Colonic mucosa (tissue), 4 donors: ENCODE measurements at regions not wholly inside any gene's neighbourhood (a gene's known extent, or its start where the extent isn't known, plus 50 kb on each side); places are given as distances from the start of the nearest gene placed in this dataset.

ENCODE experiments used
- DNase-seq: peaks from one replicate; pipeline ENCODE4 v3.0.0-alpha.2; 2020
- H3K27ac ChIP-seq: fragments of 200-600 bp; one replicate; pipeline ENCODE4 v1.8.0; 2021
- H3K27me3 ChIP-seq: fragments of 200-600 bp; one replicate; pipeline ENCODE4 v1.8.0; 2021
- H3K36me3 ChIP-seq: fragments of 200-600 bp; one replicate; pipeline ENCODE4 v1.8.0; 2021
- H3K4me1 ChIP-seq: fragments of 200-600 bp; one replicate; pipeline ENCODE4 v1.8.0; 2021; ENCODE audit warnings: mild to moderate bottlenecking
- H3K4me3 ChIP-seq: fragments of 200-600 bp; one replicate; pipeline ENCODE4 v1.8.0; 2021
- H3K9ac ChIP-seq, 2 donors: one replicate each; pipeline ENCODE4 v1.7.0; 2013; ENCODE audit warnings: control low read depth in 2 of 2, low read depth in 2 of 2, low read length in 2 of 2
- H3K9me3 ChIP-seq: fragments of 200-600 bp; one replicate; pipeline ENCODE4 v1.8.0; 2021
- intact Hi-C: fragments of 100-400 bp; cut with DNase I; formaldehyde crosslinking; loops from one replicate; pipeline ENCODE4 v1.14.1; 2022
- TF ChIP-seq, protein P1 (sequence below): fragments of 200-600 bp; IDR thresholded peaks from one replicate; pipeline ENCODE4 v1.8.0; 2022; ENCODE audit warnings: antibody characterized with exemption, mild to moderate bottlenecking
- donor health status: healthy.
- donor health status: DM: no; HTN: no; CAD: no.
- donor health status: DM: no; HTN: no; CAD: no.

DNA sequence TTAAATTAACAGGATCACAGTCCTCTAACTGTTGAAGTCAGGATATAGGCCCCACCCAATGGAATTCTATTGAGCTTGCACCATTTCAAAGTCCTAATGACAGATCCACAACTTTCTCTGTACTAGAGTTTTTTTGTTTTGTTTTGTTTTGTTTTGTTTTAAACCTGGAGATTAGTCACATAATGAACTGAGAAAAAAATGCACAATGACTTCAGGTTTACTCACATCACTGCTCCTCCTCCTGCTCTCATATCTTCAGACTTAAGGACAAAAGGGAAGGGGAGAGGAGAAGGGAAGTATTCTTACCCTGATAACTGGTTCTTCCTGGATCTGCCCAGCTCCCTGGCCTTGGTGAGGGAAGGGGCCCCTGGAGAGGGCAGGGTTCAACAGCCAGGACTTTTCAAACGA lies 208.2 kb upstream of the EPHA4 start:
- no peak overlapping the region for H3K27ac ChIP-seq
- H3K4me1 ChIP-seq = no peaks in the 10 kb centered on the region
- H3K4me3 ChIP-seq = no peak overlapping the region
- TF ChIP-seq, protein P1, sequence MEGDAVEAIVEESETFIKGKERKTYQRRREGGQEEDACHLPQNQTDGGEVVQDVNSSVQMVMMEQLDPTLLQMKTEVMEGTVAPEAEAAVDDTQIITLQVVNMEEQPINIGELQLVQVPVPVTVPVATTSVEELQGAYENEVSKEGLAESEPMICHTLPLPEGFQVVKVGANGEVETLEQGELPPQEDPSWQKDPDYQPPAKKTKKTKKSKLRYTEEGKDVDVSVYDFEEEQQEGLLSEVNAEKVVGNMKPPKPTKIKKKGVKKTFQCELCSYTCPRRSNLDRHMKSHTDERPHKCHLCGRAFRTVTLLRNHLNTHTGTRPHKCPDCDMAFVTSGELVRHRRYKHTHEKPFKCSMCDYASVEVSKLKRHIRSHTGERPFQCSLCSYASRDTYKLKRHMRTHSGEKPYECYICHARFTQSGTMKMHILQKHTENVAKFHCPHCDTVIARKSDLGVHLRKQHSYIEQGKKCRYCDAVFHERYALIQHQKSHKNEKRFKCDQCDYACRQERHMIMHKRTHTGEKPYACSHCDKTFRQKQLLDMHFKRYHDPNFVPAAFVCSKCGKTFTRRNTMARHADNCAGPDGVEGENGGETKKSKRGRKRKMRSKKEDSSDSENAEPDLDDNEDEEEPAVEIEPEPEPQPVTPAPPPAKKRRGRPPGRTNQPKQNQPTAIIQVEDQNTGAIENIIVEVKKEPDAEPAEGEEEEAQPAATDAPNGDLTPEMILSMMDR = no peak
- no peak overlapping the region for H3K9ac ChIP-seq
- no peaks in the 10 kb centered on the region for H3K9me3 ChIP-seq
- H3K36me3 ChIP-seq = no peaks in the 10 kb centered on the region
- intact Hi-C loops = no loop called here
- H3K27me3 ChIP-seq = no peaks in the 10 kb centered on the region
- no peak for DNase-seq

DNA sequence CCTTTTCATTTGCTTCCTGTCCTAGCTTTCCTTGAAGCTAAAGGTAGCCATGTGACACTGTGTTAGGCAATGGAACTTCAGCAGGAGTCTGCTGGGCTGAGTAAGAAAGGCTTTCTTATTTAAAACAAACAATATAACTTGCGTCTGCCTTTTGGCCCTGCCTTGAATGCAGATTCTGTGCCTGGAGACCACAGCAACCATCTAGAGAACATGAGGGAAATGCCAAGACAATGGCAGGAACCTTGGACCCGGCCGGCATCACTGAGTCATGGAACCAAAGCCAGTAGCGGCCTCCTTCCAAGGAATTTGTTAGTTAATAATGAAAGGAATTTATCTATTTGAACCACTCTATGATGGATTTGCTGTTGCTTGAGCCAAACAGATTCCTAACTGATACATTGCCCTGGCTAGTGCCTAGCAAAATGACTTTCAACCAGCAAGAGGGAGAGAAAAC lies 207.5 kb upstream of the EPHA4 start:
- Histone ChIP-seq H3K4me3 (no peak overlapping the region), H3K9ac (no peak overlapping the region), H3K9me3 (no peaks in the 10 kb centered on the region), H3K27ac (no peak overlapping the region), H3K27me3 (no peaks in the 10 kb centered on the region), H3K4me1 (no peaks in the 10 kb centered on the region), H3K36me3 (no peaks in the 10 kb centered on the region)
- intact Hi-C loops = no loop called here
- no peak for DNase-seq
- TF ChIP-seq, protein P1 = no peak

DNA sequence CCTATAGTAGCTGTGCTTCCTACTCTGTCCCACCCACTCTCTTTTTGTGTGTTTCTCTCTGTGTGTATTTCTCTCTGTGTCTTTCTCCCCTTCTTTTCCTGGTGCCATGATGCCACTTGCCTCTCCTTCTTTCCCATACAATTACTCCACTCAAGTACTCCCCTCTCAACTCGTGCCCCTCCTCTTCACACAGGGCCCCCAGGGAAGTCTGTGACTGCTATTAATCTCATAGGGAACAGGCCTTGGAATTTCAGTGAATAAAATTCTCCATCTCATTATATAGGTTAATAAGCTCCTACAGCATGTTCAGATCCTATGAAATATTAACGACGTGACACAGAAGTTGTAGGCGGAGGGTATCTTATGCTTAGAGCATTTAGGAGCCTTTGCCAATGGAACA lies 205.9 kb upstream of the EPHA4 start:
- Histone ChIP-seq H3K36me3 (no peaks in the 10 kb centered on the region), H3K4me3 (no peak overlapping the region), H3K9me3 (no peaks in the 10 kb centered on the region), H3K27ac (no peak overlapping the region), H3K9ac (no peak overlapping the region), H3K27me3 (no peaks in the 10 kb centered on the region), H3K4me1 (no peaks in the 10 kb centered on the region)
- intact Hi-C loops = no loop called here
- TF ChIP-seq, protein P1 = no peak
- DNase-seq = no peak

DNA sequence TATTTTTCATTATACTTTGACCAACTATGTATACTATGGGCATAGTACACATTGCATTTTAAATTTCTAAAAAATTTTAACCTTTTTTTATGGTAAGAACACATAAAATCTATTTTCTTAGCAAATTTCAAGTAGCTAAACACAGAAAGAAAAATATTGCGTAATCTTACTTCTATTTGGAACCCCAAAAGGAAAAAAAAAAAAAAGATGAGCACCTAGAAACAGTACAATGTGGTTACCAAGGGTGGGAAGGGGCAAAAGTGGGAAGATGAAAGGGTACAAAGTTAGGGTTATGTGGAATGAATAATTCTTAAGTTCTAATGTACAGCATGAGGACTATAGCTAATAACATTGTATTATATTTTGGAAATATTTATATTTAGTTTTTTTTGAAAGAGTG lies 205.0 kb upstream of the EPHA4 start:
- Histone ChIP-seq H3K27ac (no peak overlapping the region), H3K4me1 (no peaks in the 10 kb centered on the region), H3K36me3 (no peaks in the 10 kb centered on the region), H3K9me3 (no peaks in the 10 kb centered on the region), H3K4me3 (no peak overlapping the region), H3K27me3 (no peaks in the 10 kb centered on the region), H3K9ac (no peak overlapping the region)
- no peak for DNase-seq
- TF ChIP-seq, protein P1 = no peak
- intact Hi-C loops = no loop called here

DNA sequence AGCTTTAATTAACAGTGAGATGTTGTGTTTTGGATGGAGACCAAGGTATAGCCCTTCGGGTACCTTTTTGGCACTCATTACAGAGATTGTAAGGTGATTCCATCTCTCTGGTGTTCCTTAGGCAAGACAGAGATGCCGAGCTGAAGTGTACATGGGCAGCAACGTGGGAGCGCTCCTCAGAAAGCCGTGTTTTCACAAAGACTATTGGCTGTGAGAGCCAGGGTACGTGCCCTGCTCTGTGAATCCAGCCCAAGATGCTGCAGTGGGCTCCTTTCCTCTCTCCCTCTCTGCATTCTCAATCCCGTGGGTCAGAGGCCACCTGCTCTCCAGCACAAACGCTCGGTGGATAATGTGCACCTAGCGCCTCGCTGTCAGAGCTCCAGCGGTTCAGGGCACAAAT lies 203.0 kb upstream of the EPHA4 start:
- Histone ChIP-seq H3K27me3 (no peaks in the 10 kb centered on the region), H3K9ac (no peak overlapping the region), H3K36me3 (no peaks in the 10 kb centered on the region), H3K4me1 (no peaks in the 10 kb centered on the region), H3K27ac (no peak overlapping the region), H3K9me3 (no peaks in the 10 kb centered on the region), H3K4me3 (no peak overlapping the region)
- no peak for DNase-seq
- intact Hi-C loops = no loop called here
- TF ChIP-seq, protein P1 = no peak

DNA sequence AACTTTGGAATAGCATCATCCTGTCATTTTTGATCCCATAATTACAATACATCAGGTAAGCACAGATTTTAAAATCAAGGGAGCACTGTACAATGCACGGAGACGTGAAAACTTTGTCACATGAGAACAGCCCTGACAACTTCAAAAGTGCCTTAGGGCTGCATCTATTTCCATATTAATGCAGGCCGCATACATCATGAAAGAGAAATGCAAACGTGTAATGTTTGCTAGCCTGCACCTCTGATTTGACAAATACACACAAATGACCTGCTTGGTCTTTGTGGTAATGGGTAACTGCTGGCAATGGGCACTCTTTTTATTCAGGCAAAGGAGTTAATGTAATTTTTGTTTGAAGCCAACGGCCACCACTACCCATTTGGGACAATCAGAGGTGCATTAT lies 202.0 kb upstream of the EPHA4 start:
- intact Hi-C loops = no loop called here
- no peak for DNase-seq
- no peak overlapping the region for H3K27ac ChIP-seq
- no peak overlapping the region for H3K4me3 ChIP-seq
- H3K27me3 ChIP-seq = no peaks in the 10 kb centered on the region
- TF ChIP-seq, protein P1 = no peak
- no peaks in the 10 kb centered on the region for H3K36me3 ChIP-seq
- H3K4me1 ChIP-seq = no peaks in the 10 kb centered on the region
- no peak overlapping the region for H3K9ac ChIP-seq
- no peaks in the 10 kb centered on the region for H3K9me3 ChIP-seq
